ENCODE measurements at regions not wholly inside any gene's neighbourhood (a gene's known extent, or its start where the extent isn't known, plus 50 kb on each side); places are given as distances from the start of the nearest gene placed in this dataset.

GRCh38 chr5:18544421-18544820, 910.2 kb downstream of the TAF11L14 start:
- ATAC-seq (no peak), FAIRE-seq (no peak), DNase-seq (ENCODE audit: low spot score) (no peak)
- Histone ChIP-seq H3K79me2 (ENCODE audit: insufficient read depth, low read length) (no peaks in the 10 kb centered on the region), H3K4me3 (replicated peaks in 1 of 3; ENCODE audit: insufficient read depth in 1 of 3, low read depth in 2 of 3, low read length in 3 of 3) (no peak overlapping the region), H3K36me3 (replicated peaks in 1 of 2; ENCODE audit: control insufficient read depth in 1 of 2, insufficient read depth in 2 of 2, low read length in 2 of 2) (no peaks in the 10 kb centered on the region), H3K4me1 (ENCODE audit: insufficient read depth, low read length) (no peaks in the 10 kb centered on the region), H3K9ac (ENCODE audit: insufficient read depth, low read depth, low read length) (no peak overlapping the region), H4K20me1 (ENCODE audit: insufficient read depth, low read length) (no peaks in the 10 kb centered on the region), H3K9me3 (ENCODE audit: low read length) (peaks cover 45% of the 10 kb centered on the region), H2AFZ (ENCODE audit: low read length) (no peak overlapping the region), H3K27me3 (ENCODE audit: control insufficient read depth in 1 of 2, insufficient read depth in 2 of 2, low read length in 2 of 2) (no peaks in the 10 kb centered on the region), H3K4me2 (ENCODE audit: low read depth, low read length) (no peak overlapping the region), H3K27ac (ENCODE audit: extremely low read length, insufficient read depth, low read length) (no peak overlapping the region)
- WGBS (ENCODE audit: low lambda C conversion rate): 35% methylated on average over 6 of the region's 6 CpGs
- in situ Hi-C loops (cut with HindIII; ENCODE audit: extremely low pct_ligation_motif_present, low pct_unique_long_range_greater_than_20kb) (no loop called here), intact Hi-C loops (cut with micrococcal nuclease; ENCODE audit: unreplicated experiment) (no loop called here)
- POLR2A ChIA-PET: no interaction called here
- no TSS peak for BruUV-seq (replicated peaks)
- CTCF ChIA-PET (ENCODE audit: low intra/inter-chr PET ratio, low total read pairs): no interaction called here
- TF ChIP-seq RBFOX2 (IDR thresholded peaks at IDR 0.05; ENCODE audit: low read depth, low read length) (no peak), MAF1 (CRISPR knock-in tag; IDR thresholded peaks at IDR 0.05; ENCODE audit: borderline replicate concordance) (no peak), ZNF143 (CRISPR knock-in tag; IDR thresholded peaks at IDR 0.05) (no peak), FOXA1 (IDR thresholded peaks at IDR 0.05) (no peak), FOXA1 (CRISPR knock-in tag; IDR thresholded peaks at IDR 0.05) (no peak), SRSF4 (IDR thresholded peaks at IDR 0.05; ENCODE audit: low read depth, low read length, poor library complexity, severe bottlenecking) (no peak), ZFP37 (CRISPR knock-in tag; IDR thresholded peaks at IDR 0.05; ENCODE audit: borderline replicate concordance) (no peak), ZNF713 (CRISPR knock-in tag; IDR thresholded peaks at IDR 0.05) (no peak), FOSL1 (CRISPR knock-in tag; IDR thresholded peaks at IDR 0.05; ENCODE audit: borderline replicate concordance) (no peak), MATR3 (CRISPR knock-in tag; IDR thresholded peaks at IDR 0.05) (no peak), KAT7 (CRISPR knock-in tag; IDR thresholded peaks at IDR 0.05; ENCODE audit: borderline replicate concordance) (no peak), ZNF414 (CRISPR knock-in tag; IDR thresholded peaks at IDR 0.05) (no peak), ZNF543 (CRISPR knock-in tag; IDR thresholded peaks at IDR 0.05) (no peak), NFKB2 (CRISPR knock-in tag; IDR thresholded peaks at IDR 0.05; ENCODE audit: borderline replicate concordance) (no peak), HINFP (CRISPR knock-in tag; IDR thresholded peaks at IDR 0.05; ENCODE audit: low read depth) (no peak)
- TF ChIP-seq, protein P1, sequence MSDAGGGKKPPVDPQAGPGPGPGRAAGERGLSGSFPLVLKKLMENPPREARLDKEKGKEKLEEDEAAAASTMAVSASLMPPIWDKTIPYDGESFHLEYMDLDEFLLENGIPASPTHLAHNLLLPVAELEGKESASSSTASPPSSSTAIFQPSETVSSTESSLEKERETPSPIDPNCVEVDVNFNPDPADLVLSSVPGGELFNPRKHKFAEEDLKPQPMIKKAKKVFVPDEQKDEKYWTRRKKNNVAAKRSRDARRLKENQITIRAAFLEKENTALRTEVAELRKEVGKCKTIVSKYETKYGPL (CRISPR knock-in tag; IDR thresholded peaks at IDR 0.05): no peak
- TF ChIP-seq, protein P2, sequence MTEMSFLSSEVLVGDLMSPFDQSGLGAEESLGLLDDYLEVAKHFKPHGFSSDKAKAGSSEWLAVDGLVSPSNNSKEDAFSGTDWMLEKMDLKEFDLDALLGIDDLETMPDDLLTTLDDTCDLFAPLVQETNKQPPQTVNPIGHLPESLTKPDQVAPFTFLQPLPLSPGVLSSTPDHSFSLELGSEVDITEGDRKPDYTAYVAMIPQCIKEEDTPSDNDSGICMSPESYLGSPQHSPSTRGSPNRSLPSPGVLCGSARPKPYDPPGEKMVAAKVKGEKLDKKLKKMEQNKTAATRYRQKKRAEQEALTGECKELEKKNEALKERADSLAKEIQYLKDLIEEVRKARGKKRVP (CRISPR knock-in tag; IDR thresholded peaks at IDR 0.05): no peak
- TF ChIP-seq, protein P3, sequence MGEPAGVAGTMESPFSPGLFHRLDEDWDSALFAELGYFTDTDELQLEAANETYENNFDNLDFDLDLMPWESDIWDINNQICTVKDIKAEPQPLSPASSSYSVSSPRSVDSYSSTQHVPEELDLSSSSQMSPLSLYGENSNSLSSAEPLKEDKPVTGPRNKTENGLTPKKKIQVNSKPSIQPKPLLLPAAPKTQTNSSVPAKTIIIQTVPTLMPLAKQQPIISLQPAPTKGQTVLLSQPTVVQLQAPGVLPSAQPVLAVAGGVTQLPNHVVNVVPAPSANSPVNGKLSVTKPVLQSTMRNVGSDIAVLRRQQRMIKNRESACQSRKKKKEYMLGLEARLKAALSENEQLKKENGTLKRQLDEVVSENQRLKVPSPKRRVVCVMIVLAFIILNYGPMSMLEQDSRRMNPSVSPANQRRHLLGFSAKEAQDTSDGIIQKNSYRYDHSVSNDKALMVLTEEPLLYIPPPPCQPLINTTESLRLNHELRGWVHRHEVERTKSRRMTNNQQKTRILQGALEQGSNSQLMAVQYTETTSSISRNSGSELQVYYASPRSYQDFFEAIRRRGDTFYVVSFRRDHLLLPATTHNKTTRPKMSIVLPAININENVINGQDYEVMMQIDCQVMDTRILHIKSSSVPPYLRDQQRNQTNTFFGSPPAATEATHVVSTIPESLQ (CRISPR knock-in tag; conservative IDR thresholded peaks at IDR 0.05): no peak

Data from HepG2 (cell line).